GM18520 (cell line): ENCODE measurements at regions not wholly inside any gene's neighbourhood (a gene's known extent, or its start where the extent isn't known, plus 50 kb on each side); places are given as distances from the start of the nearest gene placed in this dataset.

Experiments used
- ATAC-seq: cut with Tn5 transposase; IDR thresholded peaks from one replicate; pipeline ENCODE4 v1.9.1; 2021; ENCODE audit not compliant: unreplicated experiment

- no peak for ATAC-seq
Observed at GRCh38 chr5:18095061-18095460, 460.8 kb downstream of the TAF11L14 start.

GRCh38 chr5:18097817-18098216, 463.6 kb downstream of the TAF11L14 start:
- no peak for ATAC-seq

- no peak for ATAC-seq
Observed at GRCh38 chr5:18098691-18099090, 464.4 kb downstream of the TAF11L14 start.

DNA sequence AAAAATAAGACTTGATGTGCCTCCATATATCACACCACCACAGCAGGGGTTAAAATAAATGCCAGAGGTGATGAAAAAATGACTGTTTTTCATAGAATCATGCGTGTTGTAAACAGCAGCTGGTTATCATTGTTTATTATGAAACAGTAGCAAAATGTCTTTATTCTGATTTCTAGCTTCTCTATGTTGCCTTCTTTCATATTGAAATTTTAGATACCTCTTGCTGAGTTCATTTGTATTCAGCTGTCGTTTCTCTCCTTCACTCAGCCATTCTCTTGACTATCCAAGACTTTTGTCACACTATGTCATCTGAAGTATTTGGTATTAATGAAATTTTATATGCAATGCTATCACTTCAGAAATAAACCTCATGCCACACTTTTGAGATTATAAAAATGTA, 465.0 kb downstream of the TAF11L14 start:
- ATAC-seq = no peak

DNA sequence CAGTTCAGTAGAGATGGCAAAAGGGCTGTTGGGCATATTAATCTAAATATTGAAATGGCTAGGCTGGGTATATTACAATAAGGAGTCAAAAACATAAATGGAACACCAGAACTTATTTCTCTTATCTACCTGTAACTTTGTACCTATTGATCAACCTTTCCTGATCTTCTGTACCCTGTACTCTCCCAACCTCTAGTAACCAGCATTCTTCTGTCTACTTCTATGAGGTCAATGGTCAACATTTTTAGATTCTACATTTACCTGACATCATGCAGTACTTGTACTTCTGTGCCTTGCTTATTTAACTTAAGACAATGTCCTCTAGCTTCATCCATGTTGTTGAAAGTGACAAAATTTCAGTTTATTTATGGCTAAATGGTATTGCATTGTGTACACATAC, 467.3 kb downstream of the TAF11L14 start:
- no peak for ATAC-seq

GRCh38 chr5:18102733-18103132, 468.5 kb downstream of the TAF11L14 start:
- no peak for ATAC-seq

DNA sequence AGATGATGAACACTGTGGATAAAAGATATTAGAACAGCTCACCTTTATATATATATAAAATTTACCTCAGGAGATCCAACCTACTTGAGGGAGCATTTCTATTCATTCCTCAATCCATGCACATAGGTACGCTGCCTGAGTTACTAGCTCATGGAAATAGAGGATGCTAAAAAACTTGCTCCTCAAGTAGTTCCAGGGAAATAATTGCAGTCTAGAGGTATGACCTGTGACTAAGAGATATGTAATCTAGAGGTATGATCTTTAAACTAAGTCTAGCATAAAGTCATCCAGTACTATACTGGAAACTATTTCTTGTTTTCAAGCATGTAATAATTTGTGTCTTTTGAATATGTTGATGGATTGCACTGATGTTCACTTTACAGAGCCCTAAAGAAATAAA, 471.2 kb downstream of the TAF11L14 start:
- ATAC-seq = no peak

GRCh38 chr5:18111906-18112465, 477.7 kb downstream of the TAF11L14 start:
- no peak for ATAC-seq

- ATAC-seq = no peak
Observed at GRCh38 chr5:18113721-18114120, 479.5 kb downstream of the TAF11L14 start.

DNA sequence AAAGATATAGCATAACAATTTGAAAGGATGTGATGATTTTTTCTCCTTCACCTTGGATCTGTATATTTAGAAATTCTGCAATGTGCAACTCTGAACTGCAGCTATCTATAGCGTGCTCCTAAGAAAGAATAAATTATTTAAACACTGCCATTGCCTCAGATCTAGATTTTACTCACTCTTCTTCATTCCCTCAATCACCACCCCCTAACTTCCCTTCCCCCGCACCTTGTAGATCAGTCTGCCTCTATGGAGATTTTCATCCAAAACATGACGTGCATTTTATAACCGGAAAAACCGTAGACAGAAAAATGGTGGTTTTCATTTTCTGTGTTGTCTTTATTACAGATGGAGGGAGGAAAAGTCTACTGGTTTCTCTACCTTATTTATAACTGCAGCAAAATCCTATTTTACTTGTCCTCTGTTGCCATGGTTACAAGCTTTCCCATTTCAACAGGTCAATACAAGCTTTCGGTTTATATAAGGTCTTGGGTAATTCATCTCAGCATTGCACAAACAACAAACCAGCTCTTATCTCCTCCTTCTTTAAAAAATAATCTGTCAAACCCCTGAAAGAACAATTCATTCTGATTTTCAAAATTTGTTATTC, 480.0 kb downstream of the TAF11L14 start:
- ATAC-seq = no peak

GRCh38 chr5:18117968-18118367, 483.7 kb downstream of the TAF11L14 start:
- no peak for ATAC-seq

DNA sequence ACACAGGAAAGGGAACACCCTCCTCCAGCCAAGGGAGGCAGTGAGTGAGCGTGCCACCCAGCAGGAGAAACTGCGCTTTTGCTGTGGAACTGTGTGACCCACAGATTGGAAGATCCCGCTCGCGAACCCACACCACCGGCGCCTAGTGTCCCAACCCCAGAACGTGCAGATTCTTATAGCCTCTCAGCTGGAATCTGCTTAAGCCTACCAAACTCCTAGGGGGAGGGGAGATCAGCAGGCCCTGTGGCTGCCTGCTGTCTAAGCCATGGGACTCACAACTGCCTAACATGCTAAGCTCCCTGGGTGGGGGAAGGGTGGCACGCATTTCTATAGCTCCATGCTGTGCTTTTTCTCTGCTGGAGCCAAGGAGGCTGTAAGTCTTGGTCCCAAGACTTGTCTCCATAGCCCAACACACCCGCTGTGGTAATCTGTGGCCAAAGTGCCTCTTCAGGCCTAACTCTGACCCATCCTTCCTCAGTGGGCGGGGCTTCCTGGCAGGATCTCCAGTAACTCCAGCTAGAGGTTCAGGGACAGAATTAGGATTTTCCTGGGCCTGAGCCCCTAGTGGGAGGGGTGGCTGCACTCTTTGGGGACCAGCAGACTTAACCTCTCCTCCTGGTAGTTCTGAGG, 485.0 kb downstream of the TAF11L14 start:
- no peak for ATAC-seq

DNA sequence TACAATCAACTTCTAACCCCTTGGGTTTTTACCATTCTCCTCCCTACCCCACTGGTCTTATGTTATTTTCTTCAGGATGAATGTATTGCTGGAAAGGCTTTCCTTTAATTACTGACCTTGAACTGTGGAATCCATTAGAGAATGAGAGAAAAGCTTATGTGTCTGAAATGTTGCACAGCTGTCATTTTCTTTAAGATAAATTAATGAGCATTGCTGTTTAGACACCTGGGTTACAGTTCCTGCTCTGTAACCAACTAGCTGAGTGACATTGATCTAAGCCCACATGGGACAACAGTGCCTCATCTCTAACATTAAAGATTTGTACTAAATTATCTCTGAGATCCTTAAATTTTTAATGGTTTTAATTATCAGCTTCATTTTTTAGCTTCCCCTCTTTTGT, 507.0 kb downstream of the TAF11L14 start:
- no peak for ATAC-seq

GRCh38 chr5:18142831-18143230, 508.6 kb downstream of the TAF11L14 start:
- no peak for ATAC-seq

GRCh38 chr5:18152671-18153070, 518.4 kb downstream of the TAF11L14 start:
- no peak for ATAC-seq

GRCh38 chr5:18158166-18158565, 523.9 kb downstream of the TAF11L14 start:
- no peak for ATAC-seq

DNA sequence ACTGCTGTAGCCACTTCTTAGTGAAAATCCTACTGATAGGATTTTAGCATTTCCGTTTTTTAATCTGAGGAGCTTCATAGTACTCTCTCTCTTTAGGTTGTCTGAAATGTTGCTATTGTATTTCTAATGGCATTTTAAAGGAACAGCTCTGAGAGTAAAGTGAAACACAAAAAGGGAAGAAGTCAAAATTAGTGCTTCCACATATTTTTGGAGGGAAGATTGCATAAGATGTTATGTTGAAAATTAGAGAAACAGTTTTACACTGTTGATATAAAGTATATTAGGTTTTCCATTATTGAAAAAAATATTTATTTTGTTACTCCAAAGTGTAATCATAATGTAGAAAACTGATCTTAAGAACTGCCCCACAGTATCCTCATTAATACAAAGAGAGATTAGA, 525.1 kb downstream of the TAF11L14 start:
- ATAC-seq = no peak

GRCh38 chr5:18171684-18172083, 537.4 kb downstream of the TAF11L14 start:
- ATAC-seq = no peak

GRCh38 chr5:18179579-18179978, 545.3 kb downstream of the TAF11L14 start:
- no peak for ATAC-seq

DNA sequence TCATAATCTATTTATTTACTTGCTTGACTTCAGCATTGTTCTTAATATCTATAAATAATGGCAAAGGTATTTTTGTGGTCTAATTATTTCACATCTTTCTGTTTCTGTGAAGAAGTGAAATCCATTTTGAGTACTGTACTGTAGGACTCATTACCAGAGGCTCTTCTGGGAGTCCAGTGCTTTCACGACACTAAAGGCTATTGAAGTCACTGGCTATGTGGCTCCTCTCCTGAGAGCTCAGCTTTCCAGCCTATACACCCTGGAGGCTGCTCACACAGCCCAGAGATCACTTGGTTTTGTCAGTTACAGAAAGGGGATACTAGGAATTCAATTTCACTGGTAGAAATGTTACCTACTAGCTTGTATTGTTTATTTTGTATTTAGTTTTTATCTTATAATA, 547.3 kb downstream of the TAF11L14 start:
- ATAC-seq = no peak

DNA sequence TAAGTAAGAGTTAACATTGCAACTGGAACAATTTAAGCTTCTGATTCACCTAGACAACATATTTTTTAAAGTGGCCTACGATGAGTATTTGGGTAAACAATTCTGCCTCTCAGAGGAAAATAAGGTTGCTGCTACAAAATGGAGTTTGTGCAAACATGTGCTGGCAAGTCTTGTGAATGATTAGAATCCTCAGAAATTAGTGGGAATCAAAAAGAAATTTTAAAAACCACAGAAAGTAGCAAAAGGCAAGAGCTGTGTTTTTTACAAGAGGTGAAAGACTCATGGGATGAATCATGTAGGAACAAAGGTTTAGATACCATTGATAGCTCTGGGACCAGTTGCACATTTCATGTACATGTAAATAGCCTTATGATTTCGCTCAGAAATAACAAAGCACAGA, 561.6 kb downstream of the TAF11L14 start:
- ATAC-seq = no peak

- ATAC-seq = no peak
Observed at GRCh38 chr5:18197734-18198133, 563.5 kb downstream of the TAF11L14 start.

DNA sequence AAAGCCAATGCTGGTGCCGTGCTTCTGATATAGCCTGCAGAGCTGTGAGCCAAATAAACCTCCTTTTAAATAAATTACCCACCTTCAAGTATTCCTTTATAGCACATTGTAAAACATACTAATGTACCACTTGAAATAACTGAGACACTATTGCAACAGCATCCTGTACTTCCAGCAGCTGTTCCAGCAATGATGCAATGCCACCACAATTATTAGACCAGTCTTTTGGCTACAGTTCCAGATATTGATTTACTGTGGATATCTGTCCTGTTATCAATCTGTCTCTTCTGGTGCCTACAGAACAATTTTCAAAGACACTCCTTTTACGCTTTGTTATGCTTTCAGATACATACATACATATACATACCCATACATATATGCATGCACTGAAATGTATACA, 567.9 kb downstream of the TAF11L14 start:
- ATAC-seq = no peak
